H9 (cell line): ENCODE measurements at regions not wholly inside any gene's neighbourhood (a gene's known extent, or its start where the extent isn't known, plus 50 kb on each side); places are given as distances from the start of the nearest gene placed in this dataset.

Experiments used
- DNase-seq: peaks from one replicate; pipeline ENCODE4 v3.0.0-alpha.2; 2017
- H2AFZ ChIP-seq: one replicate; pipeline ENCODE4 v1.6.1; 2013; ENCODE audit warnings: mild to moderate bottlenecking, low read length, control low read depth, moderate library complexity
- H2AK5ac ChIP-seq: 2 replicates; pipeline ENCODE4 v1.6.1; 2013; ENCODE audit warnings: low read length, control low read depth, mixed read lengths; ENCODE audit not compliant: insufficient read length
- H2BK120ac ChIP-seq: one replicate; pipeline ENCODE4 v1.6.1; 2013; ENCODE audit warnings: low read depth, mild to moderate bottlenecking, low read length, control low read depth, inconsistent platforms; ENCODE audit not compliant: poor library complexity, severe bottlenecking
- H2BK12ac ChIP-seq: 2 replicates; pipeline ENCODE4 v1.6.1; 2013; ENCODE audit warnings: low read length, control low read depth, mixed read lengths, low read depth; ENCODE audit not compliant: insufficient read length
- H2BK15ac ChIP-seq: 2 replicates; pipeline ENCODE4 v1.6.1; 2013; ENCODE audit warnings: low read depth, low read length, control low read depth
- H2BK20ac ChIP-seq: one replicate; pipeline ENCODE4 v1.6.1; 2013; ENCODE audit warnings: low read depth, mild to moderate bottlenecking, low read length, control low read depth, inconsistent platforms; ENCODE audit not compliant: poor library complexity, severe bottlenecking
- H2BK5ac ChIP-seq: 2 replicates; pipeline ENCODE4 v1.6.1; 2013; ENCODE audit warnings: low read length, control low read depth, mixed read lengths; ENCODE audit not compliant: insufficient read length
- H3K14ac ChIP-seq: 2 replicates; pipeline ENCODE4 v1.6.1; 2013; ENCODE audit warnings: low read length, control low read depth; ENCODE audit not compliant: insufficient read depth
- H3K18ac ChIP-seq: 2 replicates; pipeline ENCODE4 v1.6.1; 2013; ENCODE audit warnings: low read depth, mild to moderate bottlenecking, mixed read lengths, low read length, control low read depth; ENCODE audit not compliant: insufficient read length
- H3K23ac ChIP-seq: 2 replicates; pipeline ENCODE4 v1.6.1; 2013; ENCODE audit warnings: low read length, control low read depth, mixed read lengths, low read depth; ENCODE audit not compliant: insufficient read length
- H3K23me2 ChIP-seq: 2 replicates; pipeline ENCODE4 v1.6.1; 2013; ENCODE audit warnings: low read depth, mild to moderate bottlenecking, mixed read lengths, low read length, control low read depth; ENCODE audit not compliant: insufficient read length, poor library complexity, severe bottlenecking
- H3K27ac ChIP-seq: 2 replicates; pipeline ENCODE4 v1.5.1; 2013; ENCODE audit warnings: low read length, control low read depth, mixed read lengths, low read depth; ENCODE audit not compliant: insufficient read length
- H3K27me3 ChIP-seq: 2 replicates; pipeline ENCODE4 v1.6.1; 2013; ENCODE audit warnings: low read length, control low read depth, inconsistent platforms; ENCODE audit not compliant: insufficient read depth
- H3K4ac ChIP-seq: 2 replicates; pipeline ENCODE4 v1.6.1; 2013; ENCODE audit warnings: low read depth, mild to moderate bottlenecking, control low read depth, inconsistent platforms, low read length, moderate library complexity
- H3K4me1 ChIP-seq: 2 replicates; pipeline ENCODE4 v1.6.1; 2013; ENCODE audit warnings: low read length, control low read depth, inconsistent platforms; ENCODE audit not compliant: insufficient read depth
- H3K4me2 ChIP-seq: 2 replicates; pipeline ENCODE4 v1.6.1; 2013; ENCODE audit warnings: low read length, control low read depth, mixed read lengths; ENCODE audit not compliant: insufficient read length, insufficient read depth
- H3K56ac ChIP-seq: 2 replicates; pipeline ENCODE4 v1.6.1; 2013; ENCODE audit warnings: low read depth, mild to moderate bottlenecking, mixed read lengths, low read length, control low read depth; ENCODE audit not compliant: insufficient read length
- H3K79me1 ChIP-seq: 2 replicates; pipeline ENCODE4 v1.6.1; 2013; ENCODE audit warnings: low read depth, mild to moderate bottlenecking, moderate library complexity, low read length, control low read depth, inconsistent platforms; ENCODE audit not compliant: insufficient read depth, poor library complexity, severe bottlenecking
- H3K79me2 ChIP-seq: 2 replicates; pipeline ENCODE4 v1.6.1; 2013; ENCODE audit warnings: low read length, control low read depth, inconsistent platforms; ENCODE audit not compliant: insufficient read depth
- H3K9ac ChIP-seq: 2 replicates; pipeline ENCODE4 v1.6.1; 2013; ENCODE audit warnings: low read length, control low read depth, mixed read lengths; ENCODE audit not compliant: insufficient read length; ENCODE audit errors: extremely low read depth
- H3K9me3 ChIP-seq: one replicate; pipeline ENCODE4 v1.6.1; 2013; ENCODE audit warnings: low read depth, low read length, inconsistent platforms; ENCODE audit not compliant: control insufficient read depth
- H3T11ph ChIP-seq: one replicate; pipeline ENCODE4 v1.6.1; 2013; ENCODE audit warnings: mild to moderate bottlenecking, low read length, control low read depth, inconsistent platforms
- H4K20me1 ChIP-seq: one replicate; pipeline ENCODE4 v1.6.1; 2013; ENCODE audit not compliant: control insufficient read depth, insufficient read length, insufficient read depth
- H4K5ac ChIP-seq: 2 replicates; pipeline ENCODE4 v1.6.1; 2013; ENCODE audit warnings: low read depth, mild to moderate bottlenecking, mixed read lengths, low read length, control low read depth; ENCODE audit not compliant: insufficient read length
- H4K8ac ChIP-seq: replicated peaks from 2 replicates; pipeline ENCODE4 v1.6.1; 2013; ENCODE audit warnings: low read length, control low read depth, mixed read lengths, low read depth; ENCODE audit not compliant: insufficient read length
- H4K91ac ChIP-seq: 2 replicates; pipeline ENCODE4 v1.6.1; 2013; ENCODE audit warnings: low read depth, mild to moderate bottlenecking, moderate library complexity, mixed read lengths, low read length, control low read depth; ENCODE audit not compliant: insufficient read length
- H3K27ac Mint-ChIP-seq, 3 experiments: 2 replicates in 2 of 3; 3 replicates in 1 of 3; pipeline ENCODE4 v1.8.0; 2020 to 2021; ENCODE audit warnings: mixed read lengths in 3 of 3, mild to moderate bottlenecking in 1 of 3, moderate library complexity in 1 of 3
- H3K27me3 Mint-ChIP-seq: 2 replicates; pipeline ENCODE4 v1.8.0; 2021; ENCODE audit warnings: low read depth, mild to moderate bottlenecking, moderate library complexity, mixed read lengths
- H3K36me3 Mint-ChIP-seq, 3 experiments: 2 replicates in 2 of 3; 3 replicates in 1 of 3; pipeline ENCODE4 v1.8.0; 2020 to 2021; ENCODE audit warnings: low read depth in 3 of 3, mixed read lengths in 3 of 3; ENCODE audit not compliant: insufficient read depth in 1 of 3
- H3K4me1 Mint-ChIP-seq, 2 experiments: 2 replicates each; pipeline ENCODE4 v1.8.0; 2020; ENCODE audit warnings: mixed read lengths in 2 of 2
- H3K4me3 Mint-ChIP-seq, 2 experiments: 2 replicates in 1 of 2; 3 replicates in 1 of 2; pipeline ENCODE4 v1.8.0; 2020 to 2021; ENCODE audit warnings: mild to moderate bottlenecking in 2 of 2, mixed read lengths in 2 of 2, moderate library complexity in 1 of 2
- H3K9me3 Mint-ChIP-seq, 2 experiments: 2 replicates in 1 of 2; 3 replicates in 1 of 2; pipeline ENCODE4 v1.8.0; 2020; ENCODE audit warnings: mild to moderate bottlenecking in 2 of 2, mixed read lengths in 2 of 2, moderate library complexity in 1 of 2
- TF ChIP-seq, protein P1 (sequence below): fragments of 200-600 bp; sonication (generic); conservative IDR thresholded peaks from 3 replicates; pipeline ENCODE4 v1.8.0; 2021; ENCODE audit warnings: antibody characterized with exemption, mild to moderate bottlenecking

DNA sequence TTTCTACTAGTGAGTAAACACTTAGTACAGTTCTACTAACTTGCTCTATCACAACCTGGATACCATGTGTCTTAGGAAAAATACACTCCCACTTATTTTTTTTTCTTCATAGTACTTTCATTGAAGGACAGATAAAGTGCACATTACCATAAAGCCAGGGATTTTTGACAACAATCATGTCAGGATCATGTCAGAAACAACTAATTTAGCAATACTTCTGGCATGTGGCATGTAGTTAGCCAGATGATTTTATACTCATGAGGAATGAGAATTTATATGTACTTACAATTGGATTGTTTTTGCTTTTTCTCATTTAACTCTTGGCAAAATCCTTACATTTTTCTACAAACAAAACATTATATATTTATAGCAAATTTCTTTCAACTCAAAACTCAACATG is 630.7 kb upstream of the GRM3 start:
- no peaks in the 10 kb centered on the region for H3K23me2 ChIP-seq
- H3K9ac ChIP-seq, result no peak overlapping the region
- TF ChIP-seq, protein P1, sequence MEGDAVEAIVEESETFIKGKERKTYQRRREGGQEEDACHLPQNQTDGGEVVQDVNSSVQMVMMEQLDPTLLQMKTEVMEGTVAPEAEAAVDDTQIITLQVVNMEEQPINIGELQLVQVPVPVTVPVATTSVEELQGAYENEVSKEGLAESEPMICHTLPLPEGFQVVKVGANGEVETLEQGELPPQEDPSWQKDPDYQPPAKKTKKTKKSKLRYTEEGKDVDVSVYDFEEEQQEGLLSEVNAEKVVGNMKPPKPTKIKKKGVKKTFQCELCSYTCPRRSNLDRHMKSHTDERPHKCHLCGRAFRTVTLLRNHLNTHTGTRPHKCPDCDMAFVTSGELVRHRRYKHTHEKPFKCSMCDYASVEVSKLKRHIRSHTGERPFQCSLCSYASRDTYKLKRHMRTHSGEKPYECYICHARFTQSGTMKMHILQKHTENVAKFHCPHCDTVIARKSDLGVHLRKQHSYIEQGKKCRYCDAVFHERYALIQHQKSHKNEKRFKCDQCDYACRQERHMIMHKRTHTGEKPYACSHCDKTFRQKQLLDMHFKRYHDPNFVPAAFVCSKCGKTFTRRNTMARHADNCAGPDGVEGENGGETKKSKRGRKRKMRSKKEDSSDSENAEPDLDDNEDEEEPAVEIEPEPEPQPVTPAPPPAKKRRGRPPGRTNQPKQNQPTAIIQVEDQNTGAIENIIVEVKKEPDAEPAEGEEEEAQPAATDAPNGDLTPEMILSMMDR, result no peak
- H2BK12ac ChIP-seq, result no peak overlapping the region
- H3K27me3 Mint-ChIP-seq, result no peaks in the 10 kb centered on the region
- H3K14ac ChIP-seq, result no peak overlapping the region
- H4K5ac ChIP-seq, result no peak overlapping the region
- no peak for DNase-seq
- H3K27ac Mint-ChIP-seq, result no peak overlapping the region
- H3K27me3 ChIP-seq, result no peaks in the 10 kb centered on the region
- no peak overlapping the region for H4K91ac ChIP-seq
- H3K18ac ChIP-seq, result no peak overlapping the region
- H3K9me3 ChIP-seq, result no peaks in the 10 kb centered on the region
- no peaks in the 10 kb centered on the region for H3K4me1 ChIP-seq
- H2BK5ac ChIP-seq, result no peak overlapping the region
- H2BK120ac ChIP-seq, result no peak overlapping the region
- H3K9me3 Mint-ChIP-seq, result no peaks in the 10 kb centered on the region
- no peak overlapping the region for H4K8ac ChIP-seq
- H3K79me2 ChIP-seq, result no peaks in the 10 kb centered on the region
- H4K20me1 ChIP-seq, result no peaks in the 10 kb centered on the region
- H3K23ac ChIP-seq, result no peak overlapping the region
- no peak overlapping the region for H3K4ac ChIP-seq
- H2AK5ac ChIP-seq, result no peak overlapping the region
- H3K79me1 ChIP-seq, result no peaks in the 10 kb centered on the region
- no peak overlapping the region for H3K4me3 Mint-ChIP-seq
- no peak overlapping the region for H2BK20ac ChIP-seq
- no peak overlapping the region for H3K56ac ChIP-seq
- no peak overlapping the region for H2BK15ac ChIP-seq
- H3K4me2 ChIP-seq, result no peak overlapping the region
- no peak overlapping the region for H3K27ac ChIP-seq
- H2AFZ ChIP-seq, result no peak overlapping the region
- H3K36me3 Mint-ChIP-seq, result no peaks in the 10 kb centered on the region
- H3T11ph ChIP-seq, result no peak overlapping the region
- peaks cover 4 to 5% of the 10 kb centered on the region in 2 experiments for H3K4me1 Mint-ChIP-seq
